Bronchial epithelial cell (primary cell): ENCODE measurements at regions not wholly inside any gene's neighbourhood (a gene's known extent, or its start where the extent isn't known, plus 50 kb on each side); places are given as distances from the start of the nearest gene placed in this dataset.

Experiments used
- DNase-seq: peaks from one replicate; pipeline ENCODE4 v3.0.0-alpha.2; 2010; ENCODE audit warnings: low read depth
- FAIRE-seq: peaks from 2 replicates; lab custom pipeline; 2011; peaks lifted over from hg19 to GRCh38; lab: Jason Lieb, UNC
- H3K27me3 ChIP-seq: 2 replicates; pipeline ENCODE4 v1.5.1; 2011; ENCODE audit warnings: low read length; ENCODE audit not compliant: control insufficient read depth, insufficient read depth
- H3K36me3 ChIP-seq: 2 replicates; pipeline ENCODE4 v1.5.1; 2011; ENCODE audit warnings: low read length; ENCODE audit not compliant: control insufficient read depth, insufficient read depth
- H3K4me3 ChIP-seq: 2 replicates; pipeline ENCODE4 v1.5.1; 2011; ENCODE audit warnings: mild to moderate bottlenecking, low read depth, low read length, control low read depth
- TF ChIP-seq, protein P1 (sequence below): IDR thresholded peaks from 2 replicates; pipeline ENCODE4 v1.5.1; 2011; ENCODE audit warnings: mild to moderate bottlenecking, moderate library complexity, low read length, control low read depth, inconsistent platforms; ENCODE audit not compliant: insufficient read depth, severe bottlenecking

DNA sequence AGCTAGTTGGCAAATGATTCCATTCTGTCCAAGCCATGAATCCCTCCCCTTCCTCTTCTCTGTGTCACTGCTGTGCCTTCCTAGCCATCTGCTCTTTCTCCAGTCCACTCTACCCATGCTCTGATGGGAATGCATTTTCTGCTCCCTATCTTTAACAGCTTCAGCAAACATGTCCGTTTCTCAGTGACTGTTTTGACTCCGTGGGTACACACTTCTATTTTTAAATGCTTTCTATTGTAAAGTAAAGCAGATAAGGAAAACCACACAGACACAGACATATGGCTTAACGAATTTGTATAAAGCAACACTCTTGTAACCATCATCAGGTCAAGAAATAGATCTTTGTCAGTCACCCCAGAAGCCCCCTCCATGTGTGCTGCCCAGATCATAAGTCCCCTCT is 72.4 kb upstream of the KLHL13 start:
- FAIRE-seq (no peak), DNase-seq (no peak)
- Histone ChIP-seq H3K27me3 (no peaks in the 10 kb centered on the region), H3K4me3 (no peak overlapping the region), H3K36me3 (no peaks in the 10 kb centered on the region)
- TF ChIP-seq, protein P1, sequence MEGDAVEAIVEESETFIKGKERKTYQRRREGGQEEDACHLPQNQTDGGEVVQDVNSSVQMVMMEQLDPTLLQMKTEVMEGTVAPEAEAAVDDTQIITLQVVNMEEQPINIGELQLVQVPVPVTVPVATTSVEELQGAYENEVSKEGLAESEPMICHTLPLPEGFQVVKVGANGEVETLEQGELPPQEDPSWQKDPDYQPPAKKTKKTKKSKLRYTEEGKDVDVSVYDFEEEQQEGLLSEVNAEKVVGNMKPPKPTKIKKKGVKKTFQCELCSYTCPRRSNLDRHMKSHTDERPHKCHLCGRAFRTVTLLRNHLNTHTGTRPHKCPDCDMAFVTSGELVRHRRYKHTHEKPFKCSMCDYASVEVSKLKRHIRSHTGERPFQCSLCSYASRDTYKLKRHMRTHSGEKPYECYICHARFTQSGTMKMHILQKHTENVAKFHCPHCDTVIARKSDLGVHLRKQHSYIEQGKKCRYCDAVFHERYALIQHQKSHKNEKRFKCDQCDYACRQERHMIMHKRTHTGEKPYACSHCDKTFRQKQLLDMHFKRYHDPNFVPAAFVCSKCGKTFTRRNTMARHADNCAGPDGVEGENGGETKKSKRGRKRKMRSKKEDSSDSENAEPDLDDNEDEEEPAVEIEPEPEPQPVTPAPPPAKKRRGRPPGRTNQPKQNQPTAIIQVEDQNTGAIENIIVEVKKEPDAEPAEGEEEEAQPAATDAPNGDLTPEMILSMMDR = no peak

DNA sequence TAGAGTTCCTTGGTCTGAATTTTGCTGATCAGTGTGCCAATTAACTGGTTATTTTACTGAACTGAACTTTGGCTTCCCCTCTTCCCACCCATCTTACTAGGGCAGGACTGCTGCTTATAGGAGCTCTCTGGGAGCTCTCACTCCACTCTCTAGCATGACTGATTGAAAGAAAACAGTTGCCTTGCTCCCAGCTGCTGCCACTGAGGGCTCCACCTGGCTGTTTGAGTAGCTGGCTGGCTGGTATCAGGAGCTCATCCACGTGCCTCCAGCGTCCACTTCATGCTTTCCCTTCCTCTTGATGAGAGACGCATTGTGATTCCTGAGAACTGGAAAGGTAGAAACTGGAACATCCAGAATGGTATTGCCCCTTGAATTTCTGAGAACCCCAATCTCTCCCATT is 73.0 kb upstream of the KLHL13 start:
- H3K4me3 ChIP-seq = no peak overlapping the region
- DNase-seq (no peak), FAIRE-seq (no peak)
- TF ChIP-seq, protein P1 = no peak
- no peaks in the 10 kb centered on the region for H3K36me3 ChIP-seq
- no peaks in the 10 kb centered on the region for H3K27me3 ChIP-seq

DNA sequence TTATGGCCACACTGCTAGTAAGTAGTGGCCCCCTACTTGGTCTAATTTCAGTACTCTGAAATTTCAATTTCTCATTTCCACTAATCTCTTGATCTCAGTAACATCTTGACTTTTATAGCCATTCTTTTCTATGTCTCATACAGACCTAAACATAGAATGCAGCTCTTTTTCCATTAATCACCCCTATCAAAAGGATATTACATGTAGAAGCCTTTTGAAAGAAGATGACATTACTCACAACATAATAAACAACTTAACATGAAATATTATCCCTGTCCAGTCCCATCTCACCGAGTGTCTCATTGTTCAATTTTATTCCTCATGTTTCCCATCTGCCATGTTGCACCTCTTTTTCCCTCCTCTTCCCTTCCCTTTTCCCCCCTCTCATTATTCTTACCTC is 81.1 kb upstream of the KLHL13 start:
- FAIRE-seq (no peak), DNase-seq (no peak)
- no peaks in the 10 kb centered on the region for H3K36me3 ChIP-seq
- H3K27me3 ChIP-seq = no peaks in the 10 kb centered on the region
- H3K4me3 ChIP-seq = no peak overlapping the region
- TF ChIP-seq, protein P1 = no peak

DNA sequence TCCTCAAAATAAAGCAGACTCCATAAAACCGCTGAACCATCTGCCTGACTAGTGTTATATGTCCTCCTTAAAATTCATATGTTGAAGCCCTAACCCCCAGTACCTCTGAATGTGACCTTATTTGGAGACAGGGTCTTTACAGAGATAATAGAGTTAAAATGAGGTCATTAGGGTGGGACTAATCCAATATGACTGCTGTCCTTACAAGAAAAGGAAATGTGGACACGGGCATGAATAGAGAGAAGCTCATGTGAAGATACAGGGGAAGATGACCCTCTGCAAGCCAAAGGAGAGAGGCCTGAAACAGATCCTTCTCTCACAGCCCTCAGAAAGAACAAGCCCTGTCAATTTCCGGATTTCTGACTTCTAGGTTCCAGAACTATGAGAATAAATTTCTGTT is 82.0 kb upstream of the KLHL13 start:
- Histone ChIP-seq H3K27me3 (no peaks in the 10 kb centered on the region), H3K4me3 (no peak overlapping the region), H3K36me3 (no peaks in the 10 kb centered on the region)
- FAIRE-seq (no peak), DNase-seq (no peak)
- TF ChIP-seq, protein P1 = no peak

DNA sequence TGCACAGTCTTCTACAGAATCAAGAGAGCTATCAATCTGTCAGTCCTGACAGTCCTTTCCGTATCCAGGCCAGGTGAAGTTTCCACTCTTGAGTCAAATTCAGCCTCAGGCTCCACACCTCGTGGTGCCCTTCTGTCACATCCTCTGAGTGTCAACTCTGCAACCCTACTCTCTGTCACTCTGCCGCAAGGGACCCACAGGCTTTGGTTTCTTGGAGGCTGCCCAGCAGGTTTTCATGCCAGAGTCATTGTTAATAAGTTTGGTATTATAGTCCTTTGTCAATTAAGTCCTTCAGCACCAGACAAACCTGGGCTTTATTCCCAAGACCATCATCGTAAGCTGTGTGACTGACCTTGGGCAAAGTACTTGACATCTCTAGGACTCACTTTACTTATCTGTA is 83.4 kb upstream of the KLHL13 start:
- FAIRE-seq = no peak

More for the DNA sequence above, 83.4 kb upstream of the KLHL13 start:
- TF ChIP-seq, protein P1 = no peak
- no peaks in the 10 kb centered on the region for H3K36me3 ChIP-seq
- H3K27me3 ChIP-seq = no peaks in the 10 kb centered on the region
- H3K4me3 ChIP-seq = no peak overlapping the region
- no peak for DNase-seq
